OCI-M1 (cell line): ENCODE measurements at regions not wholly inside any gene's neighbourhood (a gene's known extent, or its start where the extent isn't known, plus 50 kb on each side); places are given as distances from the start of the nearest gene placed in this dataset.
"Not testable (repeated sequence)": the region's sequence is repeated elsewhere in the genome, so short reads cannot be mapped to it uniquely, and the experiment has no call there.

ENCODE experiments used
- DNase-seq: peaks from one replicate; lab custom pipeline; 2025; lab: John Stamatoyannopoulos, UW

- no peak for DNase-seq
These were observed 263.4 kb upstream of the ACTBL2 start for GRCh38 chr5:57745700-57746651.

- DNase-seq = no peak
These were observed 262.4 kb upstream of the ACTBL2 start for GRCh38 chr5:57745029-57745428.

GRCh38 chr5:57741336-57741735, 258.7 kb upstream of the ACTBL2 start:
- DNase-seq = no peak

GRCh38 chr5:57738787-57739186, 256.2 kb upstream of the ACTBL2 start:
- DNase-seq = no peak

GRCh38 chr5:57738301-57738700, 255.7 kb upstream of the ACTBL2 start:
- DNase-seq = no peak

GRCh38 chr5:57736716-57737115, 254.1 kb upstream of the ACTBL2 start:
- DNase-seq = no peak

- not testable (repeated sequence) for DNase-seq
These were observed 252.9 kb upstream of the ACTBL2 start for GRCh38 chr5:57735279-57736153.

- DNase-seq = no peak
These were observed 251.7 kb upstream of the ACTBL2 start for GRCh38 chr5:57734296-57734695.

GRCh38 chr5:57727591-57727990, 245.0 kb upstream of the ACTBL2 start:
- no peak for DNase-seq

- DNase-seq = no peak
These were observed 243.3 kb upstream of the ACTBL2 start for GRCh38 chr5:57725658-57726504.

GRCh38 chr5:57724836-57725235, 242.2 kb upstream of the ACTBL2 start:
- no peak for DNase-seq

- no peak for DNase-seq
These were observed 238.6 kb upstream of the ACTBL2 start for GRCh38 chr5:57721226-57721625.

GRCh38 chr5:57720656-57721055, 238.0 kb upstream of the ACTBL2 start:
- DNase-seq = no peak

GRCh38 chr5:57719216-57719615, 236.6 kb upstream of the ACTBL2 start:
- no peak for DNase-seq

- DNase-seq = no peak
These were observed 235.5 kb upstream of the ACTBL2 start for GRCh38 chr5:57718155-57718554.

- DNase-seq = no peak
These were observed 234.9 kb upstream of the ACTBL2 start for GRCh38 chr5:57717555-57717954.

GRCh38 chr5:57716661-57717060, 234.1 kb upstream of the ACTBL2 start:
- DNase-seq = no peak

GRCh38 chr5:57715296-57715695, 232.7 kb upstream of the ACTBL2 start:
- DNase-seq = no peak

GRCh38 chr5:57713535-57713934, 230.9 kb upstream of the ACTBL2 start:
- not testable (repeated sequence) for DNase-seq

- no peak for DNase-seq
These were observed 229.3 kb upstream of the ACTBL2 start for GRCh38 chr5:57711946-57712345.

- no peak for DNase-seq
These were observed 228.9 kb upstream of the ACTBL2 start for GRCh38 chr5:57711471-57711870.

- no peak for DNase-seq
These were observed 227.5 kb upstream of the ACTBL2 start for GRCh38 chr5:57710126-57710525.
